HUDEP-2 (cell line): ENCODE measurements at regions not wholly inside any gene's neighbourhood (a gene's known extent, or its start where the extent isn't known, plus 50 kb on each side); places are given as distances from the start of the nearest gene placed in this dataset.

Experiments used
- DNase-seq, 76 experiments: peaks; one replicate each; lab custom pipeline; 2025; ENCODE audit not compliant: unreplicated experiment in 76 of 76; lab: John Stamatoyannopoulos, UW

DNA sequence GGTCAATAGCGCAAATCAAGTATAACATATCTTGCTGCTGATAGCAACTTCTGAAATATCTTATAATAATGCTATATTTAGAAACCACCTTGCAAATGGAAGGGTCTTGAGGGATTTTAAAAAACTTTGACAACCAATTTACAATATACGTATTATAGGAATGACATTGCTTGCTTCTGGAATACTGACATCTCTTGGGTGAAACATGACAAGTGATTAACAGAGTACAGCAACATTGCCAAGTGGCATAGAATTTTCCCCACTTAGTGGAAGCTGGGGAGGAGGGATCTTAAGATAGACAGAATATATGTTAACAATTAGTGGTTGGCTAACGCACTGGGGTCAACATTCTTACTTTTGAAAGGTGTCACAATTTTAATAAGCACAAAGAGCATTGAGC is 133.6 kb upstream of the TMEFF2 start:
- DNase-seq, result no peak

DNA sequence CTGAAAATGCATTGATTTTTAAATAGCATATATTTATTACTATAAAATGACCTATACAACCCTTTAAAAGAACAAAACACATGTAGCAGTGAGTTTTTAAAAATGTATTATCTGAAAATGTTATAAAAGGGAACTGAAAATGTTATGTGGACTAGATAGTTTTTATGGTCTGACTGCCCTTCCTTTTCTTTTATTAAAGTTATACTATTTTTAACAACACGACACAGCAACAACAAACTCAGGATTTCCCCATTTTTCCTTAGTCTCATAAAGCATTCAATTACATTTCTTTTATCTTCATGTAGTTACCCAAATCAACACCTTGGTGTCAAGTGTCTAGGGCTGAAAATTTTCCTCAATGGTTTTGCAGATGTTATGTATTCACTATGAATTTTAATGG is 132.8 kb upstream of the TMEFF2 start:
- DNase-seq, result no peak

DNA sequence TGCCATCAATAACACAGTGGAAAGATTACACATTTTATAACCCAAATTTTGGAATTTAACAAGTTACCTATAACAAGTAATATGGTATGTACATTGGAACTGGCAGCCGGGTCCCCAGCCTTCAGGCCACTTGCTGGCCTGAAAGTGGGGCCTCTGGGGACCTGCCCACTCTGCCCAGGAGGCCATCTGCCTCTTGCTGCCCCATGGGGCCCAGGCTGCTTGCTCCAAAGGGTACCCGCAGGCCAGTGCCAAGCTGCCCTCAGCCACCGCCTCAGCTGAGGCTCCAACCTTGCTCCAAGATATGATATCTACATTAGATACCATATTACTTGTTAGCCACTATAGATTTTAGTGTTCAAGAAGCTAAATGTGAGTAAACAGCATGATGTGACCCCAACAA is 120.8 kb upstream of the TMEFF2 start:
- DNase-seq, result no peak

DNA sequence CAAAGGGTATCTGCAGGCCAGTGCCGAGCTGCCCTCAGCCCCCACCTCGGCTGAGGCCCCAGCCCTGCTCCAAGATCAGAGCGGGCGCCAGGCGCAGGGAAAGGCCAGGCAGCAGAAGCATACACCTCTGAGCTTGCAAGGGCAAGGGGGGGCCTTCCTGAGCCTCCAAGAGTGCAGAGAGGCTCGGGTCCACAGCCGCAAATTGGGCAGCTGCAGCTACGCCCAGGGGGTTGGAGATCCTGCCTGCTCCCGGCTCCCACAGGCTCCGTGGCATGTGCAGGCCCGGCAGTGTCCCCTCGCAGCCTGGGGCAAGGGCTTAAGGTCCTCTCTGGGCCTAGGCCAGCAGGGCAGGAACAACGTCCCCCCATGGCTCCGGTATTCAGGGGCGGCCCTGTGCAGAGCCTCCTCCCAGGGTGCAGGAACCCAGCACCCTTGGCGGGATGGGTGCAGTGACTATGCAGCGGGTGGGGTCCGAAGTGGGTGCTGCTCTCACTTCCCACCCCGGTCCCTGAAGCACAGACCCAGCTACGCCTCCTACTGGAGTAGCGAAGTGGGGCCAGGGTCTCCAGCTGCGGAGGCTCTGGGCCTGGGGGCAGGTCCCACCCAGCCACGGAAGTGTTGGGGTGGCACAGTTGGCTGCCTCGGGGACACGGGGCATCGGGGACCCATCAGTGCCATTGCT is 120.2 kb upstream of the TMEFF2 start:
- no peak for DNase-seq

DNA sequence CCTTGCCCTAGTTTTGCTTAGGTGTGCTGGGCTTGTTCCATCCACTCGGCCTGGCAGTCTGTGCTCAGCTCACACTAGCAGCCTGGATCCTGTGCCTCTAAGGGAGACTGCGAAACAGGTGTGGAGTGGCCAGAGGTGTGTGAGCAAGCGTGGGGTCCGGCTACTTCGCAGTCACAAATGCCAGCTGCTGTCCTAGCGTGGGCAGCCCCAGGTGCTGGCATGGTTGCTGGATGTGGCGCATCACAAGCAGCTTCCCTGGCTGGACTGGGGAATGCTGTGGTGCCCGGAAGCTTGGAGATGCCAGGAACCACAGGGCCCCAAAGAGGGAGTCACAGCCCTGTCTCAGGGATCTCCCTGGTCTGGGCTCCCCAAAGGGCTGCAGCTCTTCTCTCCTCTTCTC is 119.0 kb upstream of the TMEFF2 start:
- DNase-seq, result no peak

DNA sequence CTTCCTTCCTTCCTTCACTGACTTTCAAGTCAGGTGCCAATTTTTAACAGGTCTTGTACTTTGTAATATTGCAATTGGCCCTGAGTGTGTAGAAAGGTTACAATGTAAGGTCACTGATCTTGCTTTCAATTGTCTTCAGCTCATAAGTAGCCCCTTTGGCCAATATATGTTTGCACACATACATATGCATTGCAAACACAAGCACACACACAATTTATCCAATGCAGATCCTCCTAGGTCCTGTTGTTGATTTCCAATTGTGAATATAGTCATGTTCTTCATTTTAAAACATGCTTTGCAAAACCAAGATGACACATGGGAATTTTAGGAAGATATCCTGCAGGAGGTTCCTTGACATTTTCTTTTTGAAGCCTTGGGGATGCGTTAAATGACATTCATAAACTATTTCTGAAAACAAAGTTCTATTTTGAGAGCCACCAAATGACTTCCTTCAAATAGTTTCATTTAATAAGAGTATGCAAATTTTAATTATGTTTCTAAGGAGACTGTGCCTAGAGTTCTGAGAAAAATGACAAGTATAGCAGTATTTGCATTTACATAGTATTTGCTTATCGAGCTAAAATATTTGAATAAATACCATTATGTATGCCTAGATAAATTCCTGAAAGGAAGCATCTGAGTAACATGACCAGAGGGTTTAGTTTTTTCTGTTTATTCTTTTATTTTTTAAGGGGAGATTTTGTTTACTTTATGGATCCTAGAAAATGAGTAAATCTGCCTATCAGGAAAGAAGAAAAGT is 117.1 kb upstream of the TMEFF2 start:
- DNase-seq, result no peak

DNA sequence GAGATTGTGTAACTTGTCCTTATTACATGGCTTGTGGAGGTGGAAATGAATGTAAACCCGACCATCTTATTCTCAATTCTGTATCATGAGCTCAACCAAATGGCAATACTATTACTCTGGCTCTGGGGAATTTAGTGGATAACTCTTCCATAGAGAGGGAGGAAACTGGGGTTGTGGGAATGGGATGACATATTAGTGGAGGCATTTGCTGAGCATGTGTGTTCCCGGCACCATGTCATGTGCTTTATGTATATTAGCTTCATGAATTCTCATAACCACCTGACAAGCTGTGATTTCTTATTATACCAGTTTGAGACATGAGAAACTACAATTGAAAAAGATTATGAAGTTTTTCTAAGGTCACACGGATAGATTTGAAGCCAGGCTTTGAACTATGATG is 112.8 kb upstream of the TMEFF2 start:
- DNase-seq, result no peak

DNA sequence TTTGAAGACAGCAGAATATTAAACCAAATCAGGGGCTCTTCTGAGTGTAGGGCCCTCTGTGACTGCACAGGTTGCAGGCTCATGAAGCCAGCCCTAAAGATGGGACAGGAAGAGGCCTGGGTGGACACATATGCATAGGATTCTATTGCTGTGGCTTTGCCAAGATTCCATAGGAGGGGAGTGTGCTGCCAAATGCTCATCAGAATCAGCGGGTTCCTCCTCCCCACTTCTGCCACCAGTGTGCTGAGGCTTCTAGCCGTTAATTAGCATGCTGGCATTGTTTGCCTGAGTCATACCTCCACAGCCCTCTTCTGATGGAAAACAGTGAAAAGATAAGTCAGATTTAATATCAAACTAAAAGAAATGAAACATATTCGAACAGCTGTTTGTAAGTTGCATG is 103.9 kb upstream of the TMEFF2 start:
- DNase-seq, result no peak

DNA sequence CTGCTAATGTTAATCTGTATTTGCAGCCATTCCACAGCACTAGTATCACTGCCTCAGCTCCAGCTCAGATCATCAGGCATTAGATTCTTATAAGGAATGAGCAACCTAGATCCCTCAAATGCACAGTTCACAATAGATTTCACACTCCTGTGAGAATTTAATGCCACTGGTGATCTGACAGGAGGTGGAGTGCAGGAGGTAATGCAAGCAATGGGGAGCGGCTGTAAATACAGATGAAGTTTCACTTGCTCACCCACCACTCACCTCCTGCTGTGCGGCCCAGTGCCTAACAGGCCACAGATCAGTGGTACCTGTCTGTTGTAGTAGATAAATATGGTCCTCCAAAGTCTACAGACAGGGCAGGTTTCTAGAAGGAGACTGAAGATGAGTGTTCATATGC is 97.7 kb upstream of the TMEFF2 start:
- DNase-seq, result no peak

DNA sequence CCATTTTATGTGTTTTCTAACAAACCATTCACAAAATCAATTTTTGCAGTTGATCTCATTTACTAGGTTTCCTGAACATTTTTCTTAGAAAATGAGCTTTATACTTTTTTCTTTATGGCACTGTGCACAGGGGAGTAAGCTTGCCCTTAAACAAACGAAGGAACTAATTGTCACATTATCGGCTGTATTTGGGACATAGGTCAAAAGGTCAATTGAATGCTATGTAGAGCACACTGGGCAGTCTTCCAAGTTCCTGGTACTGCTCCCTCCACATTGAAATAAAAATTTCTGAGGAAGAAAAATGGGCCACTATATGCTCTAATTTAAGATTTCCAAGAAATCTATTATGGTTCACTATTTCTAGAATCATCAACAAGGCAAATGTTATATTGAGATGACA is 93.6 kb upstream of the TMEFF2 start:
- no peak for DNase-seq

DNA sequence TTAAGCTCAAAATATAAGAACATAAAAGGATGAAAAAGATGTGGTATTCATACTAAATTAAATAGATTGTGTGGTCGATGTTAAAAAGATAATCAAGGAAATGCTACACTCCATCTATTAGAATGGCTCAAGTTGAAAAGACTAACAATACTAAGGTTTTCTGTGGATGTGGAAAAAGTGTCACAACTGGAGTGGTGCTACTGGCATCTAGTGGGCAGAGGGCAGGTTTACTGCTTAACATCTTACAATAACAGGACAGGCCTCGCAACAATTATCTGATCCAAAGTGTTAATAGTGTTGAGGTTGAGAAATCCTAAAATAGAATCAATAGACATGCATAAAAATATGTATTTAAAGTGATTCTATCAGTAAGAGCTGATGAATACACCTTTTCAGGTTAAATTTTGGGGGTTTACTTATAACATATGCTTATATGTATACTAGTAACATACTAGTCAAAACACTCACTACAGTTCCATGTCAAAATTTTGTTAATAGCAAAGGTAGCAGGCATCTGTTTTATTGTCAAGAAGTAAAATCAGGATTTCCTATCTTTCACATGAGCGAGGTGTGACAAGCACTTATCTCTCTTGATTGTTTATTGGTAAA is 91.5 kb upstream of the TMEFF2 start:
- DNase-seq, result peak in 2 of 76 experiments; percentile 2 to 12

DNA sequence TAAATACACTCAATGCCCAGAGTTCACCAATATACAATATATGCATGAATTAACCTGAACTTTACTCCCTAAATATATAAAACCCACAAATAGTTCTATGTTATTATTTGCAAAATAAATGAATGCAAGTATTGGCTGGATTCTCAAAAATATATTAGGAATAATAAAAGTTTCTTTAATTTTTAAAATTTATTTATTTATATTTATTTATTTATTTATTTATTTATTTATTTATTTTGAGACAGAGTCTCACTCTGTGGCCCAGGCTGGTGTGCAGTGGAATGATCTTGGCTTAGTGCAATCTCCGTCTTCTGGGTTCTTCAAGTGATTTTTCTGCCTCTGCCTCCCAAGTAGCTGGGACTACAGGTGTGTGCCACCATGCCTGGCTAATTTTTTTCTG is 88.7 kb upstream of the TMEFF2 start:
- DNase-seq, result no peak

DNA sequence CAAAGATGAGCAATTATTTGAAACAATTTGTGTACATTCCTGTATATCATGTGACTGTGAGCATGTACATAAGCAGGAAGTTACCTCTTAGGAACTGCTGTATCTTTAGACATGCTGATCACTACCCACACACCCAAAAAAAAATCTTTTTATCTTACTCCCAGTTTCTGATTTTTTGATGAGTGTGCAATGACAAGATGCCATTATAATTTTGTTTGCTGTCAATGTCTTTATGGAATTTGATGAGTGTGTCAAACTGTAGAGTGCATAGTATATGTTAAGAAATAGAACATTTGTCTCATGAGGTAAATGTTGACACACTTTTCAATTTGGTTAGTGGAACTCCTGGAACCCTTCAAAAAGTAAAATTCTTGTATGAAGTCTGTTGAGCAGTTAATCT is 84.0 kb upstream of the TMEFF2 start:
- DNase-seq, result no peak

DNA sequence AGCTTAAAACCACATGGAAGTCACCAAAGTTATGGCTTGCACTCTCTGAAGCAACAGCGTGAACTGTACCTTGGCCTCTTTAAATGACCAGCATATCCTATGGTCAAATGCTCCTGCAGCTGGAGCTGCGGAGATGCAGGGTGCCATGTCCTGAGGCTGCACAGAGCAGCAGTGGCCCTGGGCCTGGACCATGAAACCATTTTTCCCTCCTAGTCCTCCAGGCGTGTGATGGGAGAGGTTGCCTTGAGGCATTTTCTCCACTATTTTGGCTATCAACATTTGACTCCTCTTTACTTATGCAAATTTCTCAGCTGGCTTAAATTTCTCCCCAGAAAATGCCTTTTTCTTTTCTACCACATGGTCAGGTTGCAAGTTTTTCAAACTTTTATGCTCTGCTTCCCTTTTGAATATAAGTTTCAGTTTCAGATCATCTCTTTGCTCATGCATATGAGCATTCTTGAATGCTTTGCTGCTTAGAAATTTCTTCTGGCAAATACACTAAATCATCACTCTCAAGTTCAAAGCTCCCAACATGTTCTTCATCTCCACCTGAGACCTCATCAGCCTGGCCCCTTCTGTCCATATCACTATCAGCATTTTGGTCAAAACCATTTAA is 82.9 kb upstream of the TMEFF2 start:
- DNase-seq, result no peak

DNA sequence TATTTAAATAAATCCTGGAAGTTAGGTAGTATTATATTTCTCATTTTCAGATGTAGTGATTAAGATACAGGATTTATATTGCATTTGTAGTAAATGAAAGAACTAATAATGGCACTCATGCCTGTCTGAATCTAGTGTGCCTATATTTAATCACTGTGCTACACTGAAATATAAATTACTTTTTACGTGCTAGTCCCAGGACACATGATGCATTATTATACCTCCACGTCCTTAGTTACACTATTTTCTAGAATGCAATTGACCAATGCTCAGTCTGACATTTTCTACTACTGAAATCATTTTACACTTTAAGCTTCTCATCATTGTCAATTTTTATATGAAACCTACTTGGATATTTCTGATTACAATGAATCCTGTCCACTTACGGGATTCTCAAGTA is 80.9 kb upstream of the TMEFF2 start:
- DNase-seq, result no peak

DNA sequence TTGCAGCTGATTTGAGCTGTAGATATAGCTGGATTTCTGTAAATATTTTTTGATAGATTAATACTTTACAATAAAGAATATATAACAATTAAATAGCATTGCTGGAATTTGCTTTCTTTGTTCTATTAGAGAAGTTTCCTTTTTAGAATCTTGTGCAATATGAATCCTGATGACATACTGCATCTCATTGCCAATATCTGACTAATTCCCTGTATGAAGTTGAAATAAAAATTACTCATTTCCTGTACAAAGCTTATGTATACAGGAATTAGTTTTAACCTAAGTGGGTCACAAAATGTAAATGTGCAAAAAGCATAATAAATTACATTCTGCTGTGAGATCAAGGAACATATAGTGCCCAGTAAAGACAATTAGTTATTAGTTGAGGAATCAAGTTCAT is 72.8 kb upstream of the TMEFF2 start:
- DNase-seq, result no peak

DNA sequence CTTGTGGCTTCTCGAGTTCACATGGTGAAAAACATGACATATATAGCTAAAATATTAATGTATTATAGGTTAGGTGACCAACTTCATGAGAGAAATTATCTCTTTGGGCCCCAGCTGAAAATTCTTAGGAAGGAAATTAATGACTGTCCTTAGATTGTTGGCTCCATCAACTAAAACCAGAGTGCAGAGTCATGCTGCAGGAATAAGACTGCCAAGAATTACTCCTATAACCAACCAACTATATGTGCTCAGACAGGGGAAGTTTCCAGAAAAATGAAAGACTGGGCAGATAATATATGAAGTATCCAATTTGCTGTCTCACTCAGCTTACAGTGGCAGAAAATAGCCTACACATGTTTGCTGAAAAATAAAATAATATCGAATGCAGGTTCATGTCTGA is 71.0 kb upstream of the TMEFF2 start:
- no peak for DNase-seq

DNA sequence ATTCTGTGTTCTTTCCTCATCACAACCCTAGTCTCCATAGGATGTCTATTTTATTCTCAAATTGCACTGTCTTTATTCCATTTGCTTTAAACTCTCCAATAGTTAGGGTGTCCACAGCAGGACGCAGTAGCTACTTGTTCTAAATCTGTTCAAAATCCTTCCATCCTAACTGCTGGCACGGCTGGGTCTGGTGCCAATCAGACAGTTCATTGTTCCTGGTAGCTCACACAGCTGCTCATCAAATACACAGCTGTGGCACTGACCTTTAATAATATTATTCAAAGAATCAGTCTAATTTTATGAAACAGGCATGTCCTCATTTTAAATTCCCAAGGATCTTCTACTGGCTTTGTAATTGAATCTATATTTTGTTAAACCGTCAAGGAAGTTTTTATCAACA is 59.7 kb upstream of the TMEFF2 start:
- DNase-seq, result no peak

DNA sequence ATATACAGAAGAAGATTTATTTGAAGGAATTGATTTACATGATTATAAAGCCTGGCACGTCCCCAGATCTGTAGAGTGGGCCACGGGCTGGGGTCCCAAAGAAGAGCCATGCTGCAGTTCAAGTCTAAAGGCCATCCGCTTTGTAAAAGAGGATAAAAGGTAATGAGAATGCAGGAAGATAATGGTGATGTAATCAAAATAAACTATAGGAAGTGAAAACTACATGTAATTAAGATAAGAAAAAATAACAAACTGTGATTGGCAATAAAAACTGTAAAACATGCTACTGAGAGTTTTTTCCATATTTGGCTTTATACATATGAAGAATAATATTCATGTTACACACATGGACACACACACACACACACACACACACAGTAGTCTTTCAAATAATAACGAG is 59.0 kb upstream of the TMEFF2 start:
- DNase-seq, result no peak

DNA sequence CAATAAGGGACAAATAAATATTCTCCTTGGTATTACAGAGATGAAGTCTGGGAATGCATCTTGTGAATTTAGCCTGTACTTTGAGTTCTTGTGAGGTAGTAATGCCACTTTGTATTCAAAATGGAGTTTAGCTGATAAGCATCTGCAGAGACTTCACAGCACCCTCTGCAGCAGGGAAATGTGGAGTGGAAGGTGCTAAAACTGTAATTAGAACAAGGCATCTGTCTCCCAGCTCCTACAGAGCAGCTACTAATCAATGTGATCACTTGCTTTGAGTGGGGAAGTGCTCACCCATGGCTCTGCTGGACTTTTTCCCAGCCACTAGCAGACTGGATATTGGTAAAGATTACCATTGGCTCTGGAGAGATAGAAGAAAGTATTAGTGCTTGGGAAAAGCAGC is 56.2 kb upstream of the TMEFF2 start:
- no peak for DNase-seq

DNA sequence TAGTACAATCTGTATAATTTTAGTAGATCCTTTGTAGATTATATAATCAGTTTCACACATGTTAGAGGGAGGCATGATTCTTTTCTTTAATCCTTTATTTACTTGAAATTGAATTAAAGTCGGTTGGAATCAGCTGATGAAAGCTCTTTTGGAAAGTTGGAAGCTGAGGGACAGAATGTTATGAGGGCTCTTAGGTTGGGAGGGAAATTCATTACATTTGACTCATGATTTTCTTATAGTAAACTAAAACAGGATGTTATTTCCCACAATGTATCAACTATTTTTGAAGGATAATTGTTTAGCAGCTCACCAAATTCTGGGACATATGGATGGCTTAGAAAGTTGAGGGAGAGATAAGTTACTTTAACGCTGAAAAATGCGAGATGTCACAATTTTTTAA is 52.7 kb upstream of the TMEFF2 start:
- DNase-seq, result no peak

DNA sequence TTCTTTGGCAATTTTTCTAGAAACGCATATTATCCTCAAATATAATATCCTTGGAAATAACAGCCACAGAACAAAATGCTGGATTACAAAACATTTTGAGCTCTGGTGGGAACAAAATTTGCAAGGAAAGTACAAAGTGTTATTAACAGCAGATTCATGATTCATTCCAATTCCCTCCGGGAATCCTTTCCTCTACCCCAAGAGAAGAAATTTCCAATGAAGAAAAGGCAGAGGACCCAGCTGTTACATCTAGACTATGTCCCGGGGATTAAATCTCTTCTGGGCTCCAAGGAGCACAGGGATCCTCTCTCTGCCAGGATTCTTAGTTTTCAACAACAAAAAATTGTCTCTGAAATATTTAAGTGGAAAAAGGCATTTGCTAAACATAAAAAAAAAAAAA is 51.6 kb upstream of the TMEFF2 start:
- DNase-seq, result no peak
